ENCODE measurements at regions not wholly inside any gene's neighbourhood (a gene's known extent, or its start where the extent isn't known, plus 50 kb on each side); places are given as distances from the start of the nearest gene placed in this dataset.

GRCh38 chr4:126242679-126243390, 928.1 kb downstream of the FAT4 start:
- DNase-seq: no peak

DNA sequence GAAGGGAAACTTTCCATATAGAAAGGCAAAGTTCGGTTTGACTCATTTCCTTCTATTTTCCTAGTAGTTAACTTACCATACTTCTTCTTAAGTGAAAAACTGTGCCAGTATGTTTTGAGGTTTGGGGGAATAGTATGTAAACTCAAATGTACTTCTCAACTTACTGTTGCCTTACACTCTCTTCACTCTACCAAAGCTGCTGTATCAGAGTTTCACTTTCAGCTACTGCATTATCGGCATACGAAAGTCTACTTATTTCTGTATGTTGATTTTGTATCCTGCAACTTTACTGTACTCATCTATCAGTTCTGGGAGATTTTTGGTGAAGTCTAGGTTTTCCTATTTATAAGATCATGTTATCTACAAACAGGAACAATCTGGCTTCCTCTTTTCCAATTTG, 932.7 kb downstream of the FAT4 start:
- no peak for DNase-seq

DNA sequence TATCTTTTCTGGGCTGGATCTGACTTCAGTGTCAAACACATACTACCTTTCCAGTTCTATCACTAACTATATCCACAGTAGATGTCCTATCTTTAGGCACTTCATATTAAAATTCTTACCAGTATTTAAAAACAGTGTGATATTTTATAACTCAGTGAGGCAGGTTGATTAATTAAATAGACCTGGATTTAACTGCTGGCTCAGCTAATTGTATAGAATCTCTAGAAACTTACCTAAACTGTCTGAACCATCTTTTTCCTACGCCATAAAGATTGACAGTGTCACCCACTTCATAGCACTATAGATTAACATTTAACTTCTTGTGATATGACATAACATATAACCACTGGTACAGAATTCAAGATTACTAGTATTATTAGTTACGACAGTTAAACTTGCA, 935.3 kb downstream of the FAT4 start:
- DNase-seq: no peak

- DNase-seq: no peak
These were observed 936.4 kb downstream of the FAT4 start for GRCh38 chr4:126251169-126251568.

- DNase-seq: no peak
These were observed 947.9 kb downstream of the FAT4 start for GRCh38 chr4:126262665-126263064.

- DNase-seq: no peak
These were observed 950.1 kb downstream of the FAT4 start for GRCh38 chr4:126264839-126265238.

GRCh38 chr4:126265888-126266287, 951.1 kb downstream of the FAT4 start:
- no peak for DNase-seq

- DNase-seq: no peak
These were observed 952.9 kb downstream of the FAT4 start for GRCh38 chr4:126267689-126268088.

DNA sequence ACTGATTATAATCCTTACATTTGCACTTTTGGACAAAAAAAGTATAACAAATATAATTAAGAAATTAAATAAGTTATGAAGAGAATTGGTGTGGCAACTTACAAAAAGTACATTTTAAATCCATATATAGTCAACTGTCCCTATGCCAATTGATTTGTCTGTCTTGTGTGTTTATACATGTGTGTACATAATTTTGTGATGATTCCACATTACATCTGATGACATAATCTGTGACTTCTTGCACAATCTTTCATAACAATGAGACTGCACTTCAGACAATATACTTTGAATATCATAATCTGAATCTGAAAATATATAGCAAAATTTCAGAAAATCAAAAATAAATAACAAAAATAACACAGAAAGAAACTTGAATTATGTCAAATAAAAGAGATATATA, 953.4 kb downstream of the FAT4 start:
- no peak for DNase-seq

DNA sequence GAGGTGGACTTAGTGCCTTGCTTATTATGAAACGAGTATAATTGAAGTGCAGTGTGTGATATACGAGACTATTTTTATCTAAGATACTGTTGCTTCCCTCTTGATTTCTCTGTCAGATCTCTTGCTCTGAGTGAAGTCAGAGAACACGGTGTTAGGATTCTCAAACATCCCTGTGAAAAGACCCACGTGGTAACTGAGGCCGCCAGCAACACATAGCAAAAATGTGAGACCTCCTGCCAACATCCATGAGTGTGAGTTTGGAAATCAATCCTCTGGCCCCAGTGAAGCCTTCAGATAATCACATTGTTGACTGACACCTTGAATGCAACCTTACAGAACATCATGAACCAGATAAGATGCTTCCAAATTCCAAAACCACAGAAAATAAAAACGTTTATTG, 954.4 kb downstream of the FAT4 start:
- no peak for DNase-seq

DNA sequence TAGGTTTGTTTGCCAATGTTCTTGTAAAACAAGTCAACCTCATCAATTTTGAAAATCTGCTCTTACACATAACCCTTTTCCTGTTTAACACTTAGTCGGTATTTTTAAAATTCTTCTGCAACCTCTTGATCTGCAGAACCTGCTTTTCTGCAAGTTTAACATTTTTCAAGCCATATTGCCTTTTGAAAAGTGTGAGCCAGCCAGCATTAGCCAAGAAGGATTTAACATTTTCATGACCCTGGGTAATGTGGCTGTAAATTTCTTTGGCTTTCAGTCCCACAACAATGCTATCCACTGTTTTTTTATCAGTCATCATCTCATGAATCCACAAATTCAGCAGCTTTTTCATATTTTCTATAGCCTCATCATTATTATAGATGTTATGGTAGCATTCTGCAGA, 956.5 kb downstream of the FAT4 start:
- DNase-seq: no peak

DNA sequence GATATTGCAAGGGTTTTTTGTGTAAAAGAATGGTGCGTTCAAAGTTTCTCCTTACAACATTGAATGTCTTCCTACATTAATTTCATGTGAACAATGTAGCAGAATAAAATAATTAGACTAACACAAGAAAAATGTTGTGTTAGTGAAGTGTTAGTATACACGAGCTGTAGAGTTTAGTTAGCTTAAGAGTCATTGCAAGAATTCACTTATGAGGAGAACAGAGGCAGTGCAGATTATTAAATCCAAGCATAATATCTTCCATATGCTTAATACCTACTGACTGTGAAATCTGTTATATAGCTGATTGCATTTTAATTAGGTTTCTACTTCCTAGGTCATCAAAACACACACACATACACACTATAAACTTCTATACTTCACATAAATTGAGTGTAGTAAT, 959.0 kb downstream of the FAT4 start:
- DNase-seq: no peak

DNA sequence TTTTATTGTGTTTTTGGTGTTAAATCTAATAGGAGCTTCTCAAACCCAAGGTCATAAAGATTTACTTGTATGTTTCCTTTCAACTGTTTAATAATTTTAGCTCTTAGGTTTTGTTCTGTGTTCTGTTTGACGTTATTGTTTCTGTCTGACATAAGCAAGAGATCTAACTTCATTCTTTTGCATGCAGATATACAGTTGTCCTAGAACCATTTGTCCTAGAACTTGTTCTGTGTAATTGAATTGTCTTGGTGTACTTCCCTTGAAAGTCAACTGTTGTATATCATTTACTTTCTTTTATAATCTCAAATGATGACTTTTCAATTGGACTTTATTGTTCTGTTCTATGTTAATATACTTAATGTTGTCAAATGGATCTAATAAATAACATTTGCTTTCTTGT, 977.1 kb downstream of the FAT4 start:
- no peak for DNase-seq

GRCh38 chr4:126298271-126298670, 983.5 kb downstream of the FAT4 start:
- no peak for DNase-seq

- no peak for DNase-seq
These were observed 991.6 kb downstream of the FAT4 start for GRCh38 chr4:126306152-126306869.

DNA sequence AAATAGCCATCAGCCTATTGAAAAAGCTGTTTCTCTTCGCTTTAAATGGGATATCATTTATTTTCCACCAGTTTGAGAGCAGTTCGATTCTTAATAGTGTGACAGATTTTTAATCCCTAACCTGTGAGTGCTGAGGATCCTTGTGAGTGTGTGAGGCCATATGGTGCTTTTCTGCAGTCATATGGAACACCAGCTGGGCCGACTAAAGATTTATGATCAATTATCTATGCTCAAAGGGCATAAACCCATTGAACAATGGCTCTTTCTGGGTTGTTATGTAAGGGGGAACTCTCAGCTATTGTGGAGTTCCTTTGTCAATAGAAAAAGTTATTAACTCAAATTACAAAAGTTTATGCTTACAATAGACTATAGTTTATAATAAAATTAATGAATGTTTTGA, 1003.6 kb downstream of the FAT4 start:
- DNase-seq: no peak

- DNase-seq: no peak
These were observed 1014.2 kb downstream of the FAT4 start for GRCh38 chr4:126328914-126329313.

GRCh38 chr4:126338548-126338947, 1023.8 kb downstream of the FAT4 start:
- DNase-seq: no peak

- DNase-seq: no peak
These were observed 1027.2 kb downstream of the FAT4 start for GRCh38 chr4:126341927-126342326.

- DNase-seq: no peak
These were observed 1029.7 kb downstream of the FAT4 start for GRCh38 chr4:126344472-126344871.

- no peak for DNase-seq
These were observed 1031.9 kb downstream of the FAT4 start for GRCh38 chr4:126346654-126347053.

GRCh38 chr4:126354784-126355183, 1040.0 kb downstream of the FAT4 start:
- DNase-seq: no peak

DNA sequence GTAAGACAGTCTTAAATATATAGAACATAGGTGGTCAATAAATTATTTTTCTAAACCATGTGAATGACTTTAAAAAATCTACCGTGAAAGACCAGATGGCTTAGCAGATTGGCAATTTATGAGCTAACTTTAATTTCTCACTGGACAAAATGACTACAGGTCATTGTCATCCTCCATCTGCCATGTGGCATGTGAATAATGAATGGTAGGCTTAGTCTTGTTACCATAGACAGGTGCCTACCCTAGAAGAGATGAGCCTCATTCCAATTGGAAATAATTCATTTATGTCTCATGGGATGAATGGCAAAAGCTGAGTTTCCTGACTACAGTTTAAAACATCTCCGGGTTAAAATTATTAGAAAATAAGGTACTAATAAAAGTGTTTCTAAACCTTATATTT, 1043.3 kb downstream of the FAT4 start:
- no peak for DNase-seq

DNA sequence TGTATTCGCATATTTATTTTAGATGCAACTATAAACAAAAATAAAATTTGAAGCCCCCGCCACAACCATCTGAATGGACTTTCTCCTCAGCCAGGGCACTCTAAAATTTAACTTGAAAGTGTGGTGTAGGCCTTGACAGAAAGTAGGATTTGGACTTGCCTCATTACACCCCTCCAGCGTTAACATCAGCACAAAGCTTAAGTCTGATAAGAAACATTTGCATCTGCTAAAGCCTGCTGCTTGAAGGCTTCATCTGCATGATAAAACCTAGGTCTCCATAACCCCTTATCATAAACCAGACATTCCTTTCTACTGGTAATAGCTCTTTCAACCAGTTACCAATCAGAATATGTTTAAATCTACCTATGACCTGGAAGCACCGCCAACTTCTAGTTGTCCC, 1046.5 kb downstream of the FAT4 start:
- DNase-seq: no peak
